ENCODE measurements at regions not wholly inside any gene's neighbourhood (a gene's known extent, or its start where the extent isn't known, plus 50 kb on each side); places are given as distances from the start of the nearest gene placed in this dataset.

GRCh38 chr6:142698751-142699150 is 246.2 kb downstream of the HIVEP2 start:
- no peaks in the 10 kb centered on the region for H3K36me3 ChIP-seq (replicated peaks in 1 of 2; ENCODE audit: control insufficient read depth in 1 of 2, insufficient read depth in 2 of 2, low read length in 1 of 2)
- H3F3A ChIP-seq (replicated peaks; ENCODE audit: insufficient read depth) = no peaks in the 10 kb centered on the region
- ChIA-PET CTCF (interaction anchor here (1.0 to 3.0 kb wide), 10 partner anchors 12 to 728 kb away, joined by 3 to 9 read pairs (median 4); no protein-coding TSS in a partner anchor), POLR2A (no interaction called here)
- H4K20me1 ChIP-seq (ENCODE audit: insufficient read depth) = no peaks in the 10 kb centered on the region
- no peaks in the 10 kb centered on the region for H3K27me3 ChIP-seq (ENCODE audit: insufficient read depth)
- no peaks in the 10 kb centered on the region for H3K79me2 ChIP-seq (ENCODE audit: insufficient read depth)
- H3K4me3 ChIP-seq (ENCODE audit: low read depth in 2 of 2, low read length in 1 of 2) = no peak overlapping the region
- TF ChIP-seq, protein P1, sequence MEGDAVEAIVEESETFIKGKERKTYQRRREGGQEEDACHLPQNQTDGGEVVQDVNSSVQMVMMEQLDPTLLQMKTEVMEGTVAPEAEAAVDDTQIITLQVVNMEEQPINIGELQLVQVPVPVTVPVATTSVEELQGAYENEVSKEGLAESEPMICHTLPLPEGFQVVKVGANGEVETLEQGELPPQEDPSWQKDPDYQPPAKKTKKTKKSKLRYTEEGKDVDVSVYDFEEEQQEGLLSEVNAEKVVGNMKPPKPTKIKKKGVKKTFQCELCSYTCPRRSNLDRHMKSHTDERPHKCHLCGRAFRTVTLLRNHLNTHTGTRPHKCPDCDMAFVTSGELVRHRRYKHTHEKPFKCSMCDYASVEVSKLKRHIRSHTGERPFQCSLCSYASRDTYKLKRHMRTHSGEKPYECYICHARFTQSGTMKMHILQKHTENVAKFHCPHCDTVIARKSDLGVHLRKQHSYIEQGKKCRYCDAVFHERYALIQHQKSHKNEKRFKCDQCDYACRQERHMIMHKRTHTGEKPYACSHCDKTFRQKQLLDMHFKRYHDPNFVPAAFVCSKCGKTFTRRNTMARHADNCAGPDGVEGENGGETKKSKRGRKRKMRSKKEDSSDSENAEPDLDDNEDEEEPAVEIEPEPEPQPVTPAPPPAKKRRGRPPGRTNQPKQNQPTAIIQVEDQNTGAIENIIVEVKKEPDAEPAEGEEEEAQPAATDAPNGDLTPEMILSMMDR (IDR thresholded peaks at IDR 0.05) = peak; percentile 21; the same call in 1 of the 2 replicates
- TF ChIP-seq TAF1 (IDR thresholded peaks at IDR 0.05; ENCODE audit: borderline replicate concordance, low read depth, low read length) (no peak), NFIC (IDR thresholded peaks at IDR 0.05; ENCODE audit: borderline replicate concordance) (no peak)
- peaks cover 3 to 39% of the 10 kb centered on the region in 2 experiments; a peak in 3 of 4 replicates for H3K4me1 ChIP-seq (ENCODE audit: control insufficient read depth in 1 of 2, insufficient read depth in 2 of 2, low read depth in 1 of 2, low read length in 1 of 2)
- H3K9ac ChIP-seq = no peak overlapping the region
- H3K9me2 ChIP-seq = no peaks in the 10 kb centered on the region
- 90% methylated on average over 2 of the region's 2 CpGs for WGBS (ENCODE audit: low lambda C conversion rate)
- no peaks in the 10 kb centered on the region for H3K9me3 ChIP-seq
- no peak for DNase-seq
- H2AFZ ChIP-seq (ENCODE audit: low read depth) = no peak overlapping the region
- no peak overlapping the region for H3K4me2 ChIP-seq
- no peak overlapping the region for H3K27ac ChIP-seq (ENCODE audit: low read depth in 2 of 2, low read length in 1 of 2)

DNA sequence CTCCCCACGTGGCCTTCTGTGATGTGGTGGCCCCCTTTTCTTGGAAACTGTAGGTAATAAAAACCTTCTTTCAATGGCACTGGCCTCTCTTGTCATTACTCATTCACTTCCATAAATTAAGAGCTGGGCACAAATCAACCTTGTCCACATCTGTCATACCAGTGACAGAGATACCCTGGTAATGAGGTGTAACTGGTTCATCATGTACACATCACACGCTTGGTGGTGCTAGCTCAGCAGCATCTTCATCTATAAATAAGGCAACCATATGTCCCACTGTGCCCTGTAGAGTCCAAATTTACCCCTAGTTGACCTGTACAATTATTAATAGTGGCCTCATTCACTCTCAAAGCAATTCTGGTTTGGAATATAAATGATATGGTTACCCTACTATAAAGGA is 245.6 kb downstream of the HIVEP2 start:
- no peaks in the 10 kb centered on the region for H3K9me3 ChIP-seq
- no peaks in the 10 kb centered on the region for H3K79me2 ChIP-seq (ENCODE audit: insufficient read depth)
- H3K27me3 ChIP-seq (ENCODE audit: insufficient read depth) = no peaks in the 10 kb centered on the region
- H4K20me1 ChIP-seq (ENCODE audit: insufficient read depth) = no peaks in the 10 kb centered on the region
- H3K4me3 ChIP-seq (ENCODE audit: low read depth in 2 of 2, low read length in 1 of 2) = no peak overlapping the region
- H3K4me1 ChIP-seq (ENCODE audit: control insufficient read depth in 1 of 2, insufficient read depth in 2 of 2, low read depth in 1 of 2, low read length in 1 of 2) = peaks cover 3 to 42% of the 10 kb centered on the region in 2 experiments; a peak in 3 of 4 replicates
- no peaks in the 10 kb centered on the region for H3F3A ChIP-seq (replicated peaks; ENCODE audit: insufficient read depth)
- DNase-seq = no peak
- no peak overlapping the region for H2AFZ ChIP-seq (ENCODE audit: low read depth)
- POLR2A ChIA-PET = no interaction called here
- no peak overlapping the region for H3K27ac ChIP-seq (ENCODE audit: low read depth in 2 of 2, low read length in 1 of 2)
- no peaks in the 10 kb centered on the region for H3K9me2 ChIP-seq
- no peak overlapping the region for H3K9ac ChIP-seq
- 44% methylated on average over 2 of the region's 2 CpGs for WGBS (ENCODE audit: low lambda C conversion rate)
- CTCF ChIA-PET = interaction anchor here (0.6 to 3.0 kb wide), 12 partner anchors 12 to 728 kb away, joined by 3 to 9 read pairs (median 4); no protein-coding TSS in a partner anchor
- no peak overlapping the region for H3K4me2 ChIP-seq
- H3K36me3 ChIP-seq (replicated peaks in 1 of 2; ENCODE audit: control insufficient read depth in 1 of 2, insufficient read depth in 2 of 2, low read length in 1 of 2) = no peaks in the 10 kb centered on the region
- TF ChIP-seq, protein P2, sequence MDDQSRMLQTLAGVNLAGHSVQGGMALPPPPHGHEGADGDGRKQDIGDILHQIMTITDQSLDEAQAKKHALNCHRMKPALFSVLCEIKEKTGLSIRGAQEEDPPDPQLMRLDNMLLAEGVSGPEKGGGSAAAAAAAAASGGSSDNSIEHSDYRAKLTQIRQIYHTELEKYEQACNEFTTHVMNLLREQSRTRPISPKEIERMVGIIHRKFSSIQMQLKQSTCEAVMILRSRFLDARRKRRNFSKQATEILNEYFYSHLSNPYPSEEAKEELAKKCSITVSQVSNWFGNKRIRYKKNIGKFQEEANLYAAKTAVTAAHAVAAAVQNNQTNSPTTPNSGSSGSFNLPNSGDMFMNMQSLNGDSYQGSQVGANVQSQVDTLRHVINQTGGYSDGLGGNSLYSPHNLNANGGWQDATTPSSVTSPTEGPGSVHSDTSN (IDR thresholded peaks at IDR 0.05) = no peak
- no peak for TF ChIP-seq RCOR1 (IDR thresholded peaks at IDR 0.05; ENCODE audit: low read length)
- no peak for TF ChIP-seq MEF2A (IDR thresholded peaks at IDR 0.05; ENCODE audit: borderline replicate concordance, low read depth)
- TF ChIP-seq GABPA (IDR thresholded peaks at IDR 0.05; ENCODE audit: low read depth) = no peak
- TF ChIP-seq JUND (IDR thresholded peaks at IDR 0.05) = no peak
- TF ChIP-seq SMC3 (IDR thresholded peaks at IDR 0.05; ENCODE audit: low read depth, low read length) = no peak
- TF ChIP-seq SIN3A (IDR thresholded peaks at IDR 0.05; ENCODE audit: borderline replicate concordance, low read depth, low read length) = no peak
- TF ChIP-seq CHD2 (IDR thresholded peaks at IDR 0.05; ENCODE audit: low read length, partially characterized antibody) = no peak
- TF ChIP-seq NRF1 (IDR thresholded peaks at IDR 0.05; ENCODE audit: low read depth, low read length) = no peak
- TF ChIP-seq TEAD4 (IDR thresholded peaks at IDR 0.05; ENCODE audit: borderline replicate concordance, insufficient read depth) = no peak
- no peak for TF ChIP-seq EP300 (IDR thresholded peaks at IDR 0.05; ENCODE audit: borderline replicate concordance in 1 of 2, low read depth in 1 of 2, low read length in 1 of 2)
- TF ChIP-seq FOXJ3 (CRISPR knock-in tag; IDR thresholded peaks at IDR 0.05) = no peak
- TF ChIP-seq, protein P3, sequence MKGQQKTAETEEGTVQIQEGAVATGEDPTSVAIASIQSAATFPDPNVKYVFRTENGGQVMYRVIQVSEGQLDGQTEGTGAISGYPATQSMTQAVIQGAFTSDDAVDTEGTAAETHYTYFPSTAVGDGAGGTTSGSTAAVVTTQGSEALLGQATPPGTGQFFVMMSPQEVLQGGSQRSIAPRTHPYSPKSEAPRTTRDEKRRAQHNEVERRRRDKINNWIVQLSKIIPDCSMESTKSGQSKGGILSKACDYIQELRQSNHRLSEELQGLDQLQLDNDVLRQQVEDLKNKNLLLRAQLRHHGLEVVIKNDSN (IDR thresholded peaks at IDR 0.05; ENCODE audit: borderline replicate concordance, low read depth) = no peak
- TF ChIP-seq FOSL2 (IDR thresholded peaks at IDR 0.05; ENCODE audit: borderline replicate concordance, low read depth) = no peak
- no peak for TF ChIP-seq EZH2phosphoT487 (IDR thresholded peaks at IDR 0.05; ENCODE audit: borderline replicate concordance, low read depth)
- TF ChIP-seq, protein P1 (IDR thresholded peaks at IDR 0.05) = no peak

All from SK-N-SH (cell line).